ENCODE measurements at regions not wholly inside any gene's neighbourhood (a gene's known extent, or its start where the extent isn't known, plus 50 kb on each side); places are given as distances from the start of the nearest gene placed in this dataset.
A peak's percentile ranks its signal among the peaks of the same experiment; 100 is the strongest.
"Not testable (repeated sequence)": the region's sequence is repeated elsewhere in the genome, so short reads cannot be mapped to it uniquely, and the experiment has no call there.

DNA sequence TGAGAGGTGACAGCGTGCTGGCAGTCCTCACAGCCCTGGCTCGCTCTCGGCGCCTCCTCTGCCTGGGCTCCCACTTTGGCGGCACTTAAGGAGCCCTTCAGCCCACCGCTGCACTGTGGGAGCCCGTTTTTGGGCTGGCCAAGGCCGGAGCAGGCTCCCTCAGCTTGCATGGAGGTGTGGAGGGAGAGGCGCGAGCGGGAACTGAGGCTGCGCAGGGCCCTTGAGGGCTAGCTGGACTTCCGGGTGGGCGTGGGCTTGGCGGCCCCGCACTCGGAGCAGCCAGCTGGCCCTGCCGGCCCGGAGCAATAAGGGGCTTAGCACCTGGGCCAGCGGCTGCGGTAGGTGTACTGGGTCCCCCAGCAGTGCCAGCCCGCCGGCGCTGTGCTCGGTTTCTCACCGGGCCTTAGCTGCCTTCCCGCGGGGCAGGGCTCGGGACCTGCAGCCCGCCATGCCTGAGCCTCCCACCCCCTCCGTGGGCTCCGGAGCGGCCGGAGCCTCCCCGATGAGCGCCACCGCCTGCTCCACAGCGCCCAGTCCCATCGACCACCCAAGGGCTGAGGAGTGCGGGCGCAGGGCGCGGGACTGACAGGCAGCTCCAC is 401.6 kb upstream of the LMO3 start:
- H3K9me3 Mint-ChIP-seq; ATAC-seq; H3K36me3 Mint-ChIP-seq; H3K4me3 Mint-ChIP-seq; DNase-seq (ENCODE audit: low spot score in 2 of 2); H3K27ac Mint-ChIP-seq; H3K4me1 Mint-ChIP-seq: not testable (repeated sequence)

DNA sequence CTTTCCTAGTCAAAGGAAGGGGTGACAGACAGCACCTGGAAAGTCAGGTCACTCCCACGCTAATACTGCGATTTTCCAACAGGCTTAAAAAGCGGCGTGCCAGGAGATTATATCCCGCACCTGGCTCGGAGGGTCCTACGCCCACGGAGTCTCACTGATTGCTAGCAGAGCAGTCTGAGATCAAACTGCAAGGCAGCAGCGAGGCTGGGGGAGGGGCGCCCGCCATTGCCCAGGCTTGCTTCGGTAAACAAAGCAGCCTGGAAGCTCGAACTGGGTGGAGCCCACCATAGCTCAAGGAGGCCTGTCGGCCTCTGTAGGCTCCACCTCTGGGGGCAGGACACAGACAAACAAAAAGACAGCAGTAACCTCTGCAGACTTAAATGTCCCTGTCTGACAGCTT is 392.6 kb upstream of the LMO3 start:
- not testable (repeated sequence) for H3K4me3 Mint-ChIP-seq; H3K4me1 Mint-ChIP-seq; H3K27ac Mint-ChIP-seq; H3K36me3 Mint-ChIP-seq; DNase-seq (ENCODE audit: low spot score in 2 of 2); ATAC-seq
- H3K9me3 Mint-ChIP-seq: peaks cover 14% of the 10 kb centered on the region

DNA sequence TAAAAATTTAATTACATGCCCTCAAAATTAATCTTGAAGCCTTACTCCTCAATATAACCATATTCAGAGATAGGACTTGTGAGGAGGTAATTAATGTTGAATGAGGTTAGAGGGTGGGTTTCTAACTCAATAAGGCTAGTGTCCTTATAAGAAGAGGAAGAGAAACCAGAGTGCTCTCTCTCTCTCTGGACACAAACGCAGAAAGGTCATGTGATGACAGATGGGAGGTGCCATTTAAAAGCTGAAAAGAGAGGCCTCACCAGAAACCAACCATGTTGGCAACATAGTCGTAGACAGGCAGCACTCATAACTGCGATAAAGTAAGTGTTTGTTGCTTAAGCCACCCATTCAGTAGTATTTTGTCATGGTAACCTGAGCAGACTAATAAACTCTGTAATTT is 378.5 kb upstream of the LMO3 start:
- H3K9me3 Mint-ChIP-seq: peaks cover 23% of the 10 kb centered on the region

GRCh38 chr12:16972923-16973770 is 367.2 kb upstream of the LMO3 start:
- ATAC-seq: no peak
- Mint-ChIP-seq H3K9me3 (peaks cover 30% of the 10 kb centered on the region), H3K4me1 (no peaks in the 10 kb centered on the region), H3K27ac (no peak overlapping the region), H3K36me3 (no peaks in the 10 kb centered on the region), H3K4me3 (no peak overlapping the region)
- no peak for DNase-seq (ENCODE audit: low spot score in 2 of 2)

More for the DNA sequence above, 378.5 kb upstream of the LMO3 start:
- Mint-ChIP-seq H3K27ac (no peak overlapping the region), H3K36me3 (no peaks in the 10 kb centered on the region), H3K4me3 (no peak overlapping the region), H3K4me1 (no peaks in the 10 kb centered on the region)
- no peak for DNase-seq (ENCODE audit: low spot score in 2 of 2)
- ATAC-seq: no peak

GRCh38 chr12:16962889-16963288 is 356.9 kb upstream of the LMO3 start:
- Mint-ChIP-seq H3K36me3 (no peaks in the 10 kb centered on the region), H3K9me3 (peaks cover 15% of the 10 kb centered on the region), H3K4me1 (no peaks in the 10 kb centered on the region), H3K4me3 (no peak overlapping the region), H3K27ac (no peak overlapping the region)
- ATAC-seq: no peak
- DNase-seq (ENCODE audit: low spot score in 2 of 2): no peak

GRCh38 chr12:16955083-16955657 is 349.2 kb upstream of the LMO3 start:
- DNase-seq (ENCODE audit: low spot score in 2 of 2) (no peak), ATAC-seq (peak; percentile 19)
- peaks cover 34% of the 10 kb centered on the region for H3K9me3 Mint-ChIP-seq
- H3K4me3 Mint-ChIP-seq: no peak overlapping the region
- no peak overlapping the region for H3K27ac Mint-ChIP-seq
- H3K36me3 Mint-ChIP-seq: no peaks in the 10 kb centered on the region
- no peaks in the 10 kb centered on the region for H3K4me1 Mint-ChIP-seq

- ATAC-seq: no peak
- H3K27ac Mint-ChIP-seq: no peak overlapping the region
- no peaks in the 10 kb centered on the region for H3K36me3 Mint-ChIP-seq
- no peaks in the 10 kb centered on the region for H3K4me1 Mint-ChIP-seq
- H3K4me3 Mint-ChIP-seq: no peak overlapping the region
- no peak for DNase-seq (ENCODE audit: low spot score in 2 of 2)
- peaks cover 28% of the 10 kb centered on the region for H3K9me3 Mint-ChIP-seq
Observed at GRCh38 chr12:16949871-16950667, 344.1 kb upstream of the LMO3 start.

DNA sequence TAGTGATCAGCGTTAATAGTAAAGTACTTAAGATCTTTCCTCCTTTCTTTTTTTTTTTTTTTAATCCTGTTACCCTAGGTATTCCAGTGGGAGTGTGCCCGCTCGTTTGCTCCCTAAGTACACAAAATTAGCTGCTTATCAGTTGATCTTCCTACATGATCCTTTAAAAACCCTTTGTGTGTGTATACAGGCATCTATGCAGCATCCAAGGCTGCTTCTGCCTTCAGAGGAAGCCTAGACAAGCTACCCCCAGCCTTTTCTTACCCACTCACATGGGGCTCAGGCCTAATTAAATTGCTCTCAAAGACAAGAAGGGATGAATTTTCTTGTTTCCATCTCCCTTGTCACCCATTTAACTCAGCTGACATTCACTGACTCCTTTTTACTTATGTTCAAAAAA is 343.4 kb upstream of the LMO3 start:
- Mint-ChIP-seq H3K4me3 (no peak overlapping the region), H3K9me3 (peaks cover 24% of the 10 kb centered on the region), H3K27ac (no peak overlapping the region), H3K36me3 (no peaks in the 10 kb centered on the region), H3K4me1 (no peaks in the 10 kb centered on the region)
- DNase-seq (ENCODE audit: low spot score in 2 of 2): no peak
- no peak for ATAC-seq

DNA sequence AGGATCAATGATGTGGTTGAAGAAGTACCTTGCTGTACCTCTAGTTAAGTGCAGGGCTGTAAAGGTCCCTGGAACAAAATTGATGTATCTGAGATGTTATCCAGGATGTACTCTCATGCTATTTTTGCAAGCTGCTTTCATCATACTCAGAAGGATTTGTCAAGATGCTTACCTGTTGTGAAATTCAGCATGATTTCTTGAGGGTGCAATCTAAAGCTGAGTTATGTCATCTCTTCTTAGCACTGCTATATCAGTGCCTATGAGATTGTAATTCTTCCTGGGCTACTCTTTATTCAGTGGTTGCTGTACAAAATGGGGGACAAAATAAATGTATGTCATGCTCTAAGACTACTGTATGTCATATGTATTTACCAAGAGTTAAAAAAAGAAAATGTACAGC is 340.7 kb upstream of the LMO3 start:
- H3K4me1 Mint-ChIP-seq: no peaks in the 10 kb centered on the region
- H3K9me3 Mint-ChIP-seq: peaks cover 17% of the 10 kb centered on the region
- H3K36me3 Mint-ChIP-seq: no peaks in the 10 kb centered on the region
- no peak overlapping the region for H3K4me3 Mint-ChIP-seq
- no peak for DNase-seq (ENCODE audit: low spot score in 2 of 2)
- no peak for ATAC-seq
- H3K27ac Mint-ChIP-seq: no peak overlapping the region

GRCh38 chr12:16939871-16940306 is 333.9 kb upstream of the LMO3 start:
- DNase-seq (ENCODE audit: low spot score in 2 of 2): no peak

DNA sequence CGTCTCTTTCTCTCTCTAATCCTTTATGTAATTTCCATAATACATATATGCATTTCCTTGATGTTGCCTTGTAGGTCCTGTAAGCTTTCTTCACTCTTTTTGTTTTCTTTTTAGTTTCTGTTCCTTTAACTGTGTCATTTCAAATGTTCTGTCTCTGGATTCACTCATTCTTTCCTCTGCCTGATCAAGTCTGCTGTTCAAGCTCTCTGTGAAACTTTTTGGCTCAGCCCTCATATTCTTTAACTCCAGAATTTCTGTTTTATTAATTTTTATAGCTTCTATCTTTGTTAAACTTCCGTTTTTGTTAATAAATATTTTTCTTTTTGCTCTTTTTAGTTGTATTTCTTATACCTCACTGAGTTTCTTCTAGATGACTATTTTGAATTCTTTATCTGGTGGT is 321.3 kb upstream of the LMO3 start:
- ATAC-seq (no peak), DNase-seq (ENCODE audit: low spot score in 2 of 2) (no peak)
- Mint-ChIP-seq H3K4me3 (no peak overlapping the region), H3K27ac (no peak overlapping the region), H3K9me3 (peaks cover 9% of the 10 kb centered on the region), H3K4me1 (no peaks in the 10 kb centered on the region), H3K36me3 (no peaks in the 10 kb centered on the region)

More at GRCh38 chr12:16939871-16940306, 333.9 kb upstream of the LMO3 start:
- no peak for ATAC-seq
- Mint-ChIP-seq H3K36me3 (no peaks in the 10 kb centered on the region), H3K4me3 (no peak overlapping the region), H3K27ac (no peak overlapping the region), H3K4me1 (no peaks in the 10 kb centered on the region), H3K9me3 (peaks cover 19% of the 10 kb centered on the region)

DNA sequence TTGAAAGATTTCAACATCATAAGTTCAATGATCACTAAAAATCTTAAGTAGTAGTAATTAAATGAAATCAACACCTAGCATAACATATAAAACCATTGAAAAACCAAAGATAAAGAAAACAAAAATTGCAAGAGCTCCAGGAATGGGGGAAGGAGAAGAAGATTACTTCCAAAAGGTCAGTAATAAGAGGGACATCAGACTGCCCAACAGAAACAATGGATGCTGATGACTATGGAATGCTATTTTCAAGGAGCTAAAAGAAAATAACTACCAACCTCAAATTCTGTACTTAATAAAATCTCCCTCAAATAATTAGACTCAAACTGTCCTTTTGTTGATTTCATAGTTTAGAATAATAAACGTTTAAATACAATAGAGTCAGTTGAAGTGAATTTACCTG is 314.5 kb upstream of the LMO3 start:
- Mint-ChIP-seq H3K4me3 (no peak overlapping the region), H3K36me3 (no peaks in the 10 kb centered on the region), H3K9me3 (peaks cover 28% of the 10 kb centered on the region), H3K4me1 (no peaks in the 10 kb centered on the region), H3K27ac (no peak overlapping the region)
- ATAC-seq: no peak
- no peak for DNase-seq (ENCODE audit: low spot score in 2 of 2)

GRCh38 chr12:16919551-16919950 is 313.6 kb upstream of the LMO3 start:
- DNase-seq (ENCODE audit: low spot score in 2 of 2) (no peak), ATAC-seq (no peak)
- no peaks in the 10 kb centered on the region for H3K36me3 Mint-ChIP-seq
- H3K4me1 Mint-ChIP-seq: no peaks in the 10 kb centered on the region
- H3K4me3 Mint-ChIP-seq: no peak overlapping the region
- H3K9me3 Mint-ChIP-seq: peaks cover 34% of the 10 kb centered on the region
- no peak overlapping the region for H3K27ac Mint-ChIP-seq

DNA sequence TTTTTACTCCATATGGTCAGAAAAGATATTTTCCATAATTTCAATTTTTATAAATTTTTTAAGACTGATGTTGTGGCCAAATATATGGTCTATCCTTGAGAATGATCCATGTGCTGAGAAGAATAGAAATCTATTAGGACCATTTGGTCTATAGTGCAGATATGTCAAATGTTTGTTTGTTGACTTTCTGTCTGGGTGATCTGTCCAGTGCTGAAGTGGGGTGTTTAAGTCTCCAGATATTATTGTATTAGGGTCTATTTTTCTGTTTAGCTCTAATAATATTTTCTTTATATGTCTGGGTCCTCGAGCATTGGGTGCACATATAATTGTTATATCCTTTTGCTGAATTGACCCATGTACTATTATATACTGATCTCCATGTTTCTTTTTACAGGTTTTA is 308.9 kb upstream of the LMO3 start:
- Mint-ChIP-seq H3K27ac (no peak overlapping the region), H3K4me3 (no peak overlapping the region), H3K36me3 (no peaks in the 10 kb centered on the region), H3K4me1 (no peaks in the 10 kb centered on the region), H3K9me3 (peaks cover 29% of the 10 kb centered on the region)
- DNase-seq (ENCODE audit: low spot score in 2 of 2) (no peak), ATAC-seq (no peak)

- no peaks in the 10 kb centered on the region for H3K4me1 Mint-ChIP-seq
- DNase-seq (ENCODE audit: low spot score in 2 of 2) (no peak), ATAC-seq (no peak)
- H3K27ac Mint-ChIP-seq: no peak overlapping the region
- H3K9me3 Mint-ChIP-seq: peaks cover 29% of the 10 kb centered on the region
- H3K36me3 Mint-ChIP-seq: no peaks in the 10 kb centered on the region
- no peak overlapping the region for H3K4me3 Mint-ChIP-seq
Observed at GRCh38 chr12:16913832-16914490, 308.0 kb upstream of the LMO3 start.
